ENCODE measurements at regions not wholly inside any gene's neighbourhood (a gene's known extent, or its start where the extent isn't known, plus 50 kb on each side); places are given as distances from the start of the nearest gene placed in this dataset.

GRCh38 chr9:90308691-90309090, 333.9 kb downstream of the DIRAS2 start:
- Histone ChIP-seq H3K4me1 (replicated peaks in 1 of 4; ENCODE audit: control insufficient read depth in 3 of 4, insufficient read depth in 4 of 4, low read length in 3 of 4) (no peaks in the 10 kb centered on the region), H4K20me1 (replicated peaks in 1 of 2; ENCODE audit: control insufficient read depth in 1 of 2, insufficient read depth in 2 of 2, low read length in 2 of 2) (no peaks in the 10 kb centered on the region), H3K36me3 (ENCODE audit: control insufficient read depth in 2 of 4, insufficient read depth in 4 of 4, low read length in 3 of 4) (no peaks in the 10 kb centered on the region), H3K9me3 (ENCODE audit: insufficient read depth in 2 of 2, low read depth in 1 of 2, low read length in 1 of 2) (no peaks in the 10 kb centered on the region), H4K8ac (ENCODE audit: extremely low read depth, insufficient read depth, low read length) (no peak overlapping the region), H3K79me2 (ENCODE audit: control insufficient read depth in 1 of 2, insufficient read depth in 2 of 2, low read length in 2 of 2) (no peaks in the 10 kb centered on the region), H3K27ac (ENCODE audit: low read depth, low read length) (no peak overlapping the region), H3K9ac (replicated peaks in 1 of 4; ENCODE audit: extremely low read depth in 1 of 4, low read depth in 3 of 4, low read length in 3 of 4) (no peak overlapping the region), H3K56ac (replicated peaks; ENCODE audit: insufficient read length, low read depth, low read length) (no peak overlapping the region), H4K5ac (ENCODE audit: insufficient read length, low read depth, low read length) (no peak overlapping the region), H2BK15ac (ENCODE audit: low read length) (no peak overlapping the region), H2BK5ac (ENCODE audit: low read depth, low read length) (no peak overlapping the region), H2BK12ac (ENCODE audit: low read depth, low read length) (no peak overlapping the region), H3K4me3 (ENCODE audit: extremely low read depth in 1 of 4, insufficient read depth in 2 of 4, low read depth in 3 of 4, low read length in 4 of 4) (no peak overlapping the region), H3K79me1 (ENCODE audit: low read depth, low read length) (no peaks in the 10 kb centered on the region), H2BK20ac (ENCODE audit: low read length) (no peak overlapping the region), H3K4me2 (ENCODE audit: insufficient read depth in 1 of 2, low read depth in 2 of 2, low read length in 2 of 2) (no peak overlapping the region), H2BK120ac (replicated peaks; ENCODE audit: low read depth, low read length) (no peak overlapping the region), H4K91ac (replicated peaks; ENCODE audit: insufficient read length, low read length) (no peak overlapping the region), H3K4ac (replicated peaks; ENCODE audit: insufficient read length, low read depth, low read length) (no peak overlapping the region), H2AFZ (ENCODE audit: low read length) (no peak overlapping the region), H3K27me3 (replicated peaks in 1 of 4; ENCODE audit: control insufficient read depth in 3 of 4, extremely low read depth in 1 of 4, insufficient read depth in 3 of 4, low read length in 3 of 4) (no peaks in the 10 kb centered on the region), H2AK5ac (ENCODE audit: low read depth, low read length) (no peak overlapping the region), H3K23me2 (ENCODE audit: low read depth, low read length) (no peaks in the 10 kb centered on the region), H3K18ac (ENCODE audit: extremely low read depth, low read length) (no peak overlapping the region), H3K14ac (ENCODE audit: insufficient read length) (no peak overlapping the region), H3K23ac (ENCODE audit: insufficient read length) (no peak overlapping the region)
- 86% methylated on average over 4 of the region's 4 CpGs; no CpG with 5 or more reads in 1 of the 2 experiments for WGBS, 2 experiments (ENCODE audit: extremely low coverage in 1 of 2, insufficient coverage in 1 of 2, insufficient read length in 1 of 2, insufficient replicate concordance in 2 of 2, low coverage in 1 of 2, low lambda C conversion rate in 2 of 2, missing lambda C conversion rate in 1 of 2)
- no peak for TF ChIP-seq JUN (IDR thresholded peaks at IDR 0.05; ENCODE audit: low read depth, low read length)
- TF ChIP-seq RXRA (IDR thresholded peaks at IDR 0.05; ENCODE audit: insufficient read depth, low read depth, low read length) = no peak
- TF ChIP-seq CTCF (IDR thresholded peaks at IDR 0.05; ENCODE audit: control extremely low read depth in 1 of 3, insufficient read depth in 1 of 3, low read depth in 1 of 3, low read length in 3 of 3) = no peak
- POLR2A ChIA-PET (ENCODE audit: partially characterized antibody) = no interaction called here
- CTCF ChIA-PET (ENCODE audit: partially characterized antibody) = interaction anchor here (0.6 to 2.2 kb wide), 6 partner anchors 9 to 447 kb away, joined by 3 to 9 read pairs (median 4); no protein-coding TSS in a partner anchor
- DNase-seq (ENCODE audit: low read depth in 1 of 2, low spot score in 2 of 2) (no peak), FAIRE-seq (no peak)

Data from H1 (cell line).